Nucleus accumbens (tissue), 56 donors: ENCODE measurements at regions not wholly inside any gene's neighbourhood (a gene's known extent, or its start where the extent isn't known, plus 50 kb on each side); places are given as distances from the start of the nearest gene placed in this dataset.
"Not testable (repeated sequence)": the region's sequence is repeated elsewhere in the genome, so short reads cannot be mapped to it uniquely, and the experiment has no call there.

Experiments used
- DNase-seq, 56 donors: peaks; one replicate each; lab custom pipeline; 2025; lab: John Stamatoyannopoulos, UW

DNA sequence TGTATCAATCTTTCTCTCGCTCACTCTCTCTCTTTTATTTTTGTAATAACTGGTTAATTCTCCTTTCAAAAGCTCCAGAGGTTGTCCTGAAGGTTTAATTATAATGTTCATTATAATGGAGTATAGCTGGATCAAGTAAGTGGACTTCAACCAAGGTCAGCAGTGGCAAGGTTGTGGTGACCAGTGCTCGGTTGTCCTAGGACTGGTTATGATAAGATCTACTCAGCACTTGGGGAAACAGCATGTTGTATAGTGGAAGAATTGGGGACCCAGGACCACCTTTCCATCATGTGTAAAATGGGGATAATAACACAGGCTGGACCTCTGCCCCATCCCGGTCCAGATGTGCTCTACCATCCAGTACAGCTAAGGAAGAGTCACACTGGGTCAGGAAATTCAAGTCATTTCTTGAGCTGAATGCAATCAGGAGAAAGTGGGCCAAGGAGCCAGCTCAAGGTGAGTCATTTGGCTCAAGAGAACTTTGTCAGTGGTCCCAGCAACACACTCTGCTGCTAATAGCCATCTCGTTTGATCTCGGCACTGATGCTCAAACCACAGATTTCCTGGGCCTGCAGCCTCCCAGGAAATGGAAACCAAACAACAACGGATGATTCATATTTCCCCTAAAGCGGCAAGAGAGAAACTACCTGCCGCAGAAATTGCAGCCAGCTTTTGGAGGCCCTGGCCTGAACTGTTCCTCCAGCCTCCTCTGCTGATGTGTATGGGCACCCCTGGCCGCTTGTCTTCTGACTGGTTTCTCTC lies 123.6 kb upstream of the RBPJ start:
- no peak for DNase-seq

- not testable (repeated sequence) for DNase-seq
Measured at GRCh38 chr4:26198931-26199330, 121.9 kb upstream of the RBPJ start.

- DNase-seq: no peak
Measured at GRCh38 chr4:26199596-26199995, 121.2 kb upstream of the RBPJ start.

- DNase-seq: no peak
Measured at GRCh38 chr4:26201120-26201519, 119.7 kb upstream of the RBPJ start.

- no peak for DNase-seq
Measured at GRCh38 chr4:26204249-26204825, 116.5 kb upstream of the RBPJ start.

- DNase-seq: peak in 35 of 56 donors; percentile 2 to 68 (median 29)
Measured at GRCh38 chr4:26204911-26205370, 115.9 kb upstream of the RBPJ start.

DNA sequence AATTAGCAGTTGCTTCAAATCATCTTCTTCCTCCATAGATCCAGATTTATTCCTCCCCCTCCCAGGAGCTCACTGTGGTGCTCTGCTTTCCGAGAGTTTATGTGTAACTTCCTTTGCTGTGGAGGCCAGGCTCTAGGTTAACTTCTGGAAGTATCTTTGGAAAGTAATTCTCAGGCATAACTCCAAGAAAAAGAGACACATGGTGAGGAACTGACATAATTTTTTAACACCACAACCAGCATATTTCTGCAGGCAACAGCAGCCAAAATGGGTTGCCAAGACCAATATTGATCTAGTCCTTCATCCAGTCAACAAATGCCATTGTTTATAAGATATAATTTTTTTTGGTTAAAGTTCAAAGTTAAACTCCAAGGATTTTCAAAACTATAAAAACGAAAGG lies 114.5 kb upstream of the RBPJ start:
- no peak for DNase-seq

- DNase-seq: no peak
Measured at GRCh38 chr4:26206999-26207398, 113.8 kb upstream of the RBPJ start.

DNA sequence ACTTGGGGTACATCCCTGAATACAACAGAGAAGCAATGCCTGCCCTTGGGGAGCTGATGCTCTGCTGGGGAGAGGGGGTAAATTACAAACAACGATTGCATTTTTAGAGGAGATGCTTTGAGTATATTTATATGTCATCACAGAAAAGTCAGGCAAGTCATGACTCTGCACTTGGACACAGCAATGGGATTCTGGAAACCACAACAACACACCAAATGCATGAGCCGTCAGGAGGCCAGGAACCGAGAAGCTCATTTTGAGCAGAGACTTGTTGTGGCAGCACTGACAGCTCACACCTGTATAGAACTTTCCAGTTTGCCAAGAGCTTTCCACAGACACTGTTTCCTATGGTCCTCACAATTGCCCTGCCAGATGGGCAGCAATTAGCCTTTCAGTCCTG lies 113.2 kb upstream of the RBPJ start:
- DNase-seq: peak in 4 of 56 donors; percentile 2 to 21 (median 6)

DNA sequence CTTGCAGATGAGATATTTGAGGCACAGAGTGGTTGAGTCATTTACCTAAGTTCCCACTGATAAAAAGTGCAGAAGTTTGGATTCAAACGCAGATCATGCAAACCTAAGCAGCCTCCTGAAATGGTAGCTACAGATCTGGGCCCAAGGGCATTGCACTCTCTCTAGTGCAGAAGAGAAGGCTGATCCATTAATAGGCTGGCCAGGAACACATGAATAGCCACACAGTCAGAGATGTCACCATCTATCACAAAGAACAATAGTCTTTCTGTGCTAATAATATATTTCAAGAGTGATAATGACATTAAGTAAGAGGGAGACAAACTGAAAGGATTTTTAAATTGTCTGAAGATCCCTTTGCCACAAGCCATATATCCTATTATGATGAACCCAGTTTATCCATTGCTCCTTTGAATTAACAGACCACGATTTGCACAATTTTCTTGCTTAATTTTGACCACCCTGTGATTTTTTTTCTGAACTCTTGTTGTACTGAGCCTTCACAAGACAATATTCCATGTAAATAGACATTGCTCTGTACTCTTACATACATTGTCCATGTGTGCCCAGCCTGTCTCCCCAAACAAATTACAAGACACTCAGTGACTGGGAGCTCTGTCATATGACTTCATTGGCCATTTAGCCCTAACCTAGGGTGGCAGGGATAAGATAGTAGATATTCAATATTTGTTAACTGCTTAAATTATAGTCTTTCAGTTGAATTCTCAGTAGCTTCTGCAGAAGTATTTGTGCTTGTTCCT lies 112.4 kb upstream of the RBPJ start:
- peak in 23 of 56 donors; percentile 4 to 50 (median 18) for DNase-seq

DNA sequence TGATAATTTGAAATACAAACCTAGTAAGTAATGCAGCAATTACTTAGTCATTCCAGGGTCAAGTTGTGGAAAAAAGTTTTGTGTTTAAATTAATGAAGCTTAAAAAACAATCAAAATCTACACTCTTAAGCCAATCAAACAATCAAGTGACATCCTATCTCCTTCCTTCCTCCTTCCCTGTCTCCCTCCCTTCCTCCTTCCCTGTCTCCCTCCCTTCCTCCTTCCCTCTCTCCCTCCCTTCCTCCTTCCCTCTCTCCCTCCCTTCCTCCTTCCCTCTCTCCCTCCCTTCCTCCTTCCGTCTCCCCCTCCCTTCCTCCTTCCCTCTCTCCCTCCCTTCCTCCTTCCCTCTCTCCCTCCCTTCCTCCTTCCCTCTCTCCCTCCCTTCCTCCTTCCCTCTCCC lies 111.4 kb upstream of the RBPJ start:
- DNase-seq: not testable (repeated sequence)

- no peak for DNase-seq
Measured at GRCh38 chr4:26212528-26212927, 108.3 kb upstream of the RBPJ start.

- DNase-seq: no peak
Measured at GRCh38 chr4:26213317-26213716, 107.5 kb upstream of the RBPJ start.

DNA sequence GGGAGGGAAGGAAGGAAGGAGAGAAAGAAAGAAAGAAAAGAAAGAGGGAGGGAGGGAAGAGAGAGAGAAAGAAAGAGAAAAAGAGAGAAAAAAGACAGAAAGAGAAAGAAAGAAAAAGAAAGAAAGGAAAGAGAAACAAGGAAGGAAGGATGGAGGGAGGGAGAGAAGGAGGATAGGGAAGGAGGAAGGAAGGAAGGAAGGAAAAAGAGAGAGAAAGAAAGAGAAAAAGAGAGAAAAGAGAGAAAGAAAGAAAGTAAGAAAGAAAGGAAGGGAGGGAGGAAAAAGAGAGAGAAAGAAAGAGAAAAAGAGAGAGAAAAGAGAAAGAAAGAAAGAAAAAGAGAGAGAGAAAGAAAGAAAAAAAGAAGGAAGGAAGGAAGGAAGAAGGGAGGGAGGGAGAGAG lies 105.8 kb upstream of the RBPJ start:
- no peak for DNase-seq

- DNase-seq: no peak
Measured at GRCh38 chr4:26215725-26216124, 105.1 kb upstream of the RBPJ start.

GRCh38 chr4:26217481-26217880 lies 103.3 kb upstream of the RBPJ start:
- DNase-seq: peak in 4 of 56 donors; percentile 8 to 65 (median 10)

DNA sequence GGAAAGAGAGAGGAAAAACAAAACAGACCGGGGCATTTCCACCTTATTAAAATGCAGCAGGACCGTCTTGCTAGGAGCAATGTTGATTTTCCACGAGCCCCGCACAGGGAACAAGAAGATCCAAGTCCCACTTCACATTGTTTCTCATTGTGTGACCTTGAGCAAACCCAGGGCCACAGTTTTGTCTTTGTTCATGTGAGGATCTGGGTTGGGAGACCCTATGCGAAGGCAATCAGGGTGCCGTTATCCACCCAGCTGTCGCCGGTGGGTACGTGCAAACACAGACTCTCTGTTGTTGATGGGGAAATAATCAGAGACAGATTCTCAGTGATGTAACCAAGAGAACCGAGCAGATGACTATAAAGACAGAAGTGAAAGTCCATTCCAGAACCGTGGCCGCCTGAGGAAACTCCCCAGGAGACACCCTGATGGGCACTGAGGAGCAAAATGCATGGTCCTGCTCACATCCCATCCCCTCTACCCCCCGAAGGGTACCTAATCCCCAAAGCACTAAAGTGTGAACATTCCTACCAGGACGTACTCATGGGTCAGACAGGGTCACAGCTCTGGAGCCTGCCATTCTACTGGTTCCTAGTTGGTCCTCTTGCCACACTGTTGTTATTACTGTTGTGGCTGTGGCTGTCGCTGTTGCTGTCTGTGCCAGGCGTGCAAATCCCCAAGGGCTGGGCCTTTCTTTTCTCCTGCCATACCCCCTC lies 102.7 kb upstream of the RBPJ start:
- peak in 39 of 56 donors; percentile 6 to 76 (median 36) for DNase-seq

DNA sequence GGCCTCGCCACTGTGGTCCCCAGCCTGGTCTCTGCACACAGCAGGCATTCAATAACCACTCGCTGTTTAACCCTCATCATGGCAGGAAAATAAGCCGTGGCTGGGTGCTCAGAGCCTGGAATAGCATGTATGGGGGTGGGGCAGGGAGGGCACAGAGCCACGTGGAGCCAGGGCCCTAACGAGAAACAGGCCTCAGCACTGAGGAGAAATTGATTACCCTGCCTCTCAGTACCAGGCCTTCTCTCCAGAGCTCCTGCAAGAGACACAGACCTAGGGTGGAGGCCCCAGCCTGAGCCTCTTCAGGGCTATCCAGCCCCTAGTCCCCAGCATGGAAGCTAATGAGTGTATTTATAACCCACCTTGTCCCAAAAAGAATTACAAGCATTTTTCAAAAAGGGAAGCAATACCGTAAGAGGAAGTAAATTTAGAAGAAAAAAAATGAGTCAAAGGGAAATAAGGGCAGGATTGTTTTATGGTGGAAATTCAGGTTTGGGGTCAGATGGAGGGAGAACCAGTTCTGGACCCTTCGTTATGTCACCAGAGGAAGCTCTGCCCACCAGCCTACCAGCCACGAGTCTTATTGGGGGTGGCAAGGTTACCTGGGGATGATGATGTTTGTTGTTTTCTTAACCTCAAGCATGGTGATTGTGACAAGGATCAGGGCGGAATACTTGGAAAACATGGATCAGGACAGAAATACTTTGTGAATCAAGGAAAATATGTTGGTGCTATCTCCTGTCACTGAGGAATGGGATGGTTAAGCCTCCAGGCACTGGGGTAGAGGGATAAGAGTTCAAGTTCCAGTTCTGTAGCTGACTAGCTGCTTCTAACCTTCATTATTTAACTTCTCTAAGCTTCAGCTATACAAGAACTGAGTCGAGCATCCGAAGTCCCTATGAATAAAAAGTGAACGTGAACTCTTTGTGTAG lies 101.9 kb upstream of the RBPJ start:
- DNase-seq: peak in 17 of 56 donors; percentile 2 to 76 (median 34)

DNA sequence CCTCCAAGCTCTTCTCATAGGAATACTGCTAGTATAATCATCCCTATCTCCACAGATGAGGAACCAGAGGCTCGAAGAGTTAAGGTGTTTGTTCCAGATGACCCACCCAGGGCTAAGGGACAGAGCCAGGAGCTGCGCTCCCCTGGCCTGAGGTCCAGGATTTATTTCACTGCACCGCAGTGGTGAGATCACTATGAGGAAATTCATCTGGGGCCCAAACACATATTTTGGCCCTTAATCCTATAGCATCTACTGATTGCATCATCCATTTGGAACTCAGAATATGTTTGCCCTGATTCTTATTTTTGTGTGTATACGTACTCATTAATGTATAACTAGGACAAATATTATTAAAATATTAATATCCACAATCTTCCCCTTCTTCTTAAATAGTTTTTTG lies 100.1 kb upstream of the RBPJ start:
- DNase-seq: no peak

DNA sequence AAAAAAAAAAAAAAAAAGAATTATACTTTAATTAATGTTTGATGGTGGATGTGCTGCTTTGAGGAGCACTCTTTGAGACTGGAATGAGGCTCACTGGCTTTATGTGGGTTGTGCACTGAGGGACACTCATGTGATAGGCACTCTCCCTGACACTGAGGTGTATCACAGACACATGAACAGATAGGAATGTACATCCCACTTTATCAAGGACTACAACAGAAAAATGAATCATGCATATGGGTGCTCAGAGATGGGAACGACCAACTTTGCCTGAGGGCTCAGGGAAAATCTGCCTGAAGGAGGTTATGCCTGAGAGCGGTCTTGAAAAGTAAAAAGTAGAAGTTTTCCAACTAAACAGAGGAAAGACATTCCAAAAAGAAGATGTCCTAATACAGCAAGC lies 97.7 kb upstream of the RBPJ start:
- DNase-seq: no peak
